ENCODE measurements at regions not wholly inside any gene's neighbourhood (a gene's known extent, or its start where the extent isn't known, plus 50 kb on each side); places are given as distances from the start of the nearest gene placed in this dataset.
"Not testable (repeated sequence)": the region's sequence is repeated elsewhere in the genome, so short reads cannot be mapped to it uniquely, and the experiment has no call there.

DNA sequence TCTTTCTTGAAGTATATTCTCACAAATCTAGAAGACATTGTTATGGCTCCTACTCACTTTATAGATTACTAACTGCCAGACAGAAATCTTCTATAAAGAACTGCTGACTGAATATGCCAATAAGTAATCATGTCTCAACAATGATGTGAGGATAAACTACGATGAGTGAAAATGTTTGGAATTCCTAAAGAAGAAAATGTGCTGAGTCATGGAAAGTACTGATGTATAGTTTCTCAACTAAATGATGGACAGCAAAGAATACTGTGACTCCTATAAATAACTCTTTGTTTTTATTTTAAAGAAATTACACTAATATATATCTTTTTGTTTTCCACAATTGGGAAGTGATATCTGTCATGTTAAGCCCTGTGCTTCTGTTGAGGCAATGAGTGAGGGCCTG is 232.9 kb downstream of the LNPK start:
- in situ Hi-C loops (cut with MboI; ENCODE audit: low sequenced_read_pairs): no loop called here

GRCh38 chr2:175766880-175767279 is 235.2 kb downstream of the LNPK start:
- in situ Hi-C loops (cut with MboI; ENCODE audit: low sequenced_read_pairs): no loop called here

DNA sequence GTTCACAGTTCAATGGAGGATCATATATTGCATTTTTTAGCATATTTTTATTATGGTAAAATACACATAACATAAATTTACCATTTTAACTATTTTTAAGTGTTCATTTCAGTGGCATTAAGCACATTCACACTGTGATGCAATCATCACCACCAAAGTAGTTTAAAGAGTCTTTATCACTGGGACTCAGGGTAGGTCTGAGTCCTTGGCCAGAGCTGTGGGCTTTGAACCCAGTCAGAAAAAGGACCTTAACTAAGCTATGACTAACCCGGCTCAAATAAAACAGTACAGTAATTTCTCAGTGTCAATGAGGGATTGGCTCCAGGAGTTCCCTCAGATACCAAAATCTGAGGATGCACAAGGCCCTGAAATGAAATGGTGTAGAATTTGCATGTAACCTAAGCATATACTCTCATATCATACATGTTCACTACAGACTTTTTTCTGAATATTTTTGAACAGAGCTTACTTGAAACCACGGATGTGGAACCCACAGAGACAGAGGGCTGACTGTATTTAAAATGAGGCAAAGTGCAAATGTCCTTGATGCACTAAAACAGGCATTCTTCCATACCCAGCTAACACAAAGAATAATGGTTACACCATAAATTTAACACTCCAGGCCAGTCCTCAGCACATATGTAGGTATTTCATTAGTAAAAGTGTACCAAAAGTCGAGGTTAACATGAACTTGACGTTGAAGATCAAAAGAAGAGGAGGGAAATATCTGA is 246.2 kb downstream of the LNPK start:
- in situ Hi-C loops (cut with MboI; ENCODE audit: low sequenced_read_pairs): no loop called here

DNA sequence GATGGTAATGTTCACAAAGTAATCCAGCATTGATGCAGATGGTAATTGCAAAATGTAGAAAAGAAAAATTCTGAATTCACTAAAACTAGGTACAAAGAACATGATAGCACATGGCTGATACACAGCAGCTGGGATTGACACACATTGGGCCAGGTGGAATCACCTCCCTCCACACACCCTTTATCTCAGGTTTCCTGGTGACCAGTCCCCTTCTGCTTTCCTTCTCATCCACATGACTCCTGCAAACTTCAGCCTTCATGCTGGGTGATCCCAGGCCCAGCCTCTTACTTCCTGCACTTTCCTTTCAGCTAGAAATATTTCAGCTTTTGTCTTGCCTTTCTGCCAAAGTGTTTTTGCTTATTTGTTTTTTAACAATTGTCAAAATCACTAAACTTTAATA is 246.9 kb downstream of the LNPK start:
- in situ Hi-C loops (cut with MboI; ENCODE audit: low sequenced_read_pairs): no loop called here

DNA sequence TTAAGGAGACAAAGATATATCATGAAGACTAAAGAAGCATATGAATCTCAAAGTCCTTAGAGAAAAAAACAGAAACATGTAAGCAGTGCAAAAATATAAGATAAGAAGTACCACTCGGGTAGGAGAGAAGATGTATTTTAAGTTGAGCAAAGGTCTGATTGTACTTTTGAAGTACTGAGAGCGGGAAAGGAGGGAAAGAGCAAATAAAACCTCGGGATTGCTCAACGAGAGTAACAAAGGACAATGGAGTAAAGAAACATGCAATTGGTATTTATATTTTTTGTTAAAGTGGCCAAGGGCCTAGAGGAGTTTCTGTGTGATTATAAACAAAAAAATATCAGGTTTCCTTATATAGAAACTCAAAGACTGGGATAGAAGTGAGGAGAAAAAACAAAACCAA is 251.9 kb downstream of the LNPK start:
- in situ Hi-C loops (cut with MboI; ENCODE audit: low sequenced_read_pairs): no loop called here

- in situ Hi-C loops (cut with MboI; ENCODE audit: low sequenced_read_pairs): no loop called here
Observed at GRCh38 chr2:175745911-175746310, 256.2 kb downstream of the LNPK start.

DNA sequence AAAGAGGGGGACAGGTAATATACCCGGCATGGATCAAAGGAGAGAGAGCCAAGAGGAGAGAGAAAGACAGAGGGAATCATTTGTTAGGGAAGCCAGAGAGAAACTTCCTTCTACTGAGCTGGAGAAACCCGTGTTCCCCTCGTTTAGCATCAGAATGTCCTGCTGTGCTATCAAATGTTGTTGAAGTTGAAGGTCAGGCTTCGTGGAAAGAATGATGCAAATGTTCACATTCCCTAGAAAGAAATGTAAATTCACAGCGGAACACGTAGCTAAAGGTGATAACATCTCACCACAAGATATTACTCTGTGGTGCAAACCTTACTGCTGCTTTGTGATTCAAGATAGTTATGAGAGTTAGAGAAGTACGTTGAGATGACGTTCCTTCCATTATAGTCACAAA is 258.1 kb downstream of the LNPK start:
- in situ Hi-C loops (cut with MboI; ENCODE audit: low sequenced_read_pairs): no loop called here

GRCh38 chr2:175743011-175743410 is 259.1 kb downstream of the LNPK start:
- in situ Hi-C loops (cut with MboI; ENCODE audit: low sequenced_read_pairs): no loop called here

DNA sequence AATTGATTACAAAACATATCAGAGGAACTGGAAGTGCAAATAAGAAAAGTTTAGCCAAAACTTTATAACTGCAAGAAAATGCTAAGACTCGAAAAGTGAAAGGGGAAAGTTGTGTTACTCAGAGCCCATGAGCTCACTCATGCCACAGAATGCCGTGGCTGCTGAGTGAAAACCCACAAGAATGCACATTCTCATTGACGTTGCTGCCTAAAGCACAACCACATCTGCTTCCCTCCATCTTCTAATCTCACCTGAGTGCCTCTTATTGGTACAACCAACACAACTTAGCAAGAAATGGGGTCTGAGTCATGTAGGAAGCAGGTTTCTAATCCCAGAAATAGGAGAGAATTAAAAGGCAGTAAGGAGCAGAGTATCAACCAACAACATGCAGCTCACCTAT is 259.7 kb downstream of the LNPK start:
- in situ Hi-C loops (cut with MboI; ENCODE audit: low sequenced_read_pairs): no loop called here

DNA sequence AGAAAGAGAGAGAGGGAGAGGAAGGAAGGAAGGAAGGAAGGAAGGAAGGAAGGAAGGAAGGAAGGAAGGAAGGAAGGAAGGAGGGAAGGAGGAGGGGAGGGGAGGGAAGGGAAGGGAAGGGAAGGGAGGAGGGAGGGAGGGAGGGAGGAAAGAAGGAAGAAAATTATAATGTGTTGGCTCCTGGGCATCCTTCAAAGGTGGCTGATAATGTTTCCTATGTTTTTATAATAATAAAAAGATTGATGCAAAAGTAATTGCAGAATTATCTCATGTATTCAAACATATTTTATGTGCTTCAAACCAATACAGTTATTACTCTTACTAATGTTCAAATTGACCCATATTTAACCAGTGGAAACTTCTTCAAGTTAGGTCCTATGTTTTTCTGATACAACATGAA is 260.9 kb downstream of the LNPK start:
- in situ Hi-C loops (cut with MboI; ENCODE audit: low sequenced_read_pairs): no loop called here

- in situ Hi-C loops (cut with MboI; ENCODE audit: low sequenced_read_pairs): no loop called here
Observed at GRCh38 chr2:175737722-175738361, 264.2 kb downstream of the LNPK start.

DNA sequence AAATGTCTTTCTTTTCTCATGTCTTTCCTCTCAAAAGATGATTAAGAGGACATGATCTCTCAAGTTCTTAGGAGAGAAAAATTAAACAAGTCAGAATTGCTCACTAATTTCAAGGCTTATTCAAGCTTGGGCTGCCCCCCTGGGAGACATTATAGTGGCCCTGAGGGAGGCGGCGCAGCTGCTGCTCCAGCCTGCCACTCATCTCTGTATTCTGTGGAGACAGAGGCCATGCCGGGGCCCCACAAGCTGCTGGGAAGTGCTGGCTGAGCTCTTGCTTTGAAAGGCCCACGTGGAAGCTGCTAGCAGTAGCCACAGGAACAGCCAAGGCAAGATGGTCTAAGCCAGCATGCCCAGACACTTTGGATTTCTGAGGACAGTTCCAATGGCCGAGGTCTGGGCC is 267.4 kb downstream of the LNPK start:
- in situ Hi-C loops (cut with MboI; ENCODE audit: low sequenced_read_pairs): no loop called here

DNA sequence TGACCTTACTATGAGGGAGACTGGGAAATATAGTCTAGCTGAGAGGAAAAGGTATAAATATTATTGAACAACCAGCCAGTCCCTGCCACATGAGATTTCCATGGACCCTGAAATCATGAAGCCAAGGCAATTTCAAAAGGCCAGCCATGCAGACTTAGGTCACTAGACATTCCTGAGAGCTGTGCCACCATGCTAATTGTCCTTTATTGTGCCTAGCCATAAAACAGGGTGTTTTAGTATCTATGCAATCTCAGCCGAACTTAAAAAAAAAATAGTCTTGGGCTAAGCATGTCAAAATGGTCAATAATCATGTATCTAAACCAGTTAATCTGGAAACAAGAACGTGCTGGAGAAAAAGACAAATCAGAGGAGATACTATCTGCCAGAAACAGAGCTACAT is 269.5 kb downstream of the LNPK start:
- in situ Hi-C loops (cut with MboI; ENCODE audit: low sequenced_read_pairs): no loop called here

GRCh38 chr2:175730050-175730449 is 272.0 kb downstream of the LNPK start:
- in situ Hi-C loops (cut with MboI; ENCODE audit: low sequenced_read_pairs): no loop called here

- in situ Hi-C loops (cut with MboI; ENCODE audit: low sequenced_read_pairs): no loop called here
Observed at GRCh38 chr2:175729049-175729706, 272.9 kb downstream of the LNPK start.

DNA sequence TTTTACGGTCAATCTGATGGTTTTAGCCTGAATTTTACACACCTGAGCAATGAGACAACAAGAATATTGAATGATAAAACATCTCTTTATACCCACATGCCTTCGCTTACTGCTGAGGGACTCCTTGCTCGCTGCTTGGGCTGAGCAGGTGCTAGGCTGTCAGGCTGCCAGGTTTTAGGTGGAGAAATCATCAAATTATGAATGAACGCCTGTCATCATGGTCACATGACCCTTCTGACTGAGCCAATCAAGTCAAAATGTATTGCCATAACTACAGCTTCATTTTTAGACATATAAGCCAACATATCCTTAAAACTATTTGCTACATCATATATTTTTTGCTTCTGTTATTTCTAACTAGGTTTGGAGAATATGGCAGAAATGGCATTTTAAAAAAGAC is 274.0 kb downstream of the LNPK start:
- in situ Hi-C loops (cut with MboI; ENCODE audit: low sequenced_read_pairs): no loop called here

GRCh38 chr2:175726223-175726622 is 275.8 kb downstream of the LNPK start:
- in situ Hi-C loops (cut with MboI; ENCODE audit: low sequenced_read_pairs): no loop called here

- in situ Hi-C loops (cut with MboI; ENCODE audit: low sequenced_read_pairs): no loop called here
Observed at GRCh38 chr2:175709248-175709647, 292.8 kb downstream of the LNPK start.

DNA sequence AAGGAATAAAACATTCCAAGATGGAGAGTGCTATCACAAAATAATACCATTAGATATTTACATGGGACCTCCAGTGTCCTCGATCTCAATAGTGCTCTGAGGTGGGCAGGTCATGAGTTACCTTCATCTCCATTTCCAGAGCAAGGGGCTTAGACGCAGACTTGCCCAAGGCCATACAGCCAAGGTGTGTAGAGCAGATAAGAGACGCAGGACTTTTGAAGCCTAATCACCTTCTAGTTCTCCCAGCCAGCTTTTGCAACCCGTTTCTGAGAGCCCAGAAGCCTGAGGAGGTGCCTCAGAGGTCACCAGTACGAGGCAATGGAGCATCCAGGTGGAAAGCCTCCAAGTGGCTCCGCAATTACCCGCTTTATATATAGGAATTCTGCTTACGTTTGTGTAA is 294.7 kb downstream of the LNPK start:
- in situ Hi-C loops (cut with MboI; ENCODE audit: low sequenced_read_pairs): no loop called here

DNA sequence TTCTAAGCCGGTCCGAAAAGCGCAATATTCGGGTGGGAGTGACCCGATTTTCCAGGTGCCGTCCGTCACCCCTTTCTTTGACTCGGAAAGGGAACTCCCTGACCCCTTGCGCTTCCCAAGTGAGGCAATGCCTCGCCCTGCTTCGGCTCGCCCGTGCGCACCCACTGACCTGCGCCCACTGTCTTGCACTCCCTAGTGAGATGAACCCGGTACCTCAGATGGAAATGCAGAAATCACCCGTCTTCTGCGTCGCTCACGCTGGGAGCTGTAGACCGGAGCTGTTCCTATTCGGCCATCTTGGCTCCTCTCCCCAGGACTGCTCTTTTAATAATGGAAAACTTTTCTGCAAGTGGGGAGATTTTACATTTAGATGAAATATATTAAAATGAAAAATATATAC is 297.5 kb downstream of the LNPK start:
- in situ Hi-C loops (cut with MboI; ENCODE audit: low sequenced_read_pairs): not testable (repeated sequence)

- in situ Hi-C loops (cut with MboI; ENCODE audit: low sequenced_read_pairs): loop anchor here (10.0 kb wide), 1 partner anchor 397 kb away; the partner anchor contains the start of genes HOXD12 and HOXD13
Observed at GRCh38 chr2:175698061-175698460, 304.0 kb downstream of the LNPK start.
